ENCODE measurements at regions not wholly inside any gene's neighbourhood (a gene's known extent, or its start where the extent isn't known, plus 50 kb on each side); places are given as distances from the start of the nearest gene placed in this dataset.
"Not testable (repeated sequence)": the region's sequence is repeated elsewhere in the genome, so short reads cannot be mapped to it uniquely, and the experiment has no call there.

- in situ Hi-C loops (cut with HindIII; ENCODE audit: low sequenced_read_pairs): no loop called here
These were observed 181.9 kb upstream of the SLC38A2 start for GRCh38 chr12:46554460-46554859.

GRCh38 chr12:46553911-46554310 is 181.3 kb upstream of the SLC38A2 start:
- in situ Hi-C loops (cut with HindIII; ENCODE audit: low sequenced_read_pairs): no loop called here

- in situ Hi-C loops (cut with HindIII; ENCODE audit: low sequenced_read_pairs): no loop called here
These were observed 180.7 kb upstream of the SLC38A2 start for GRCh38 chr12:46553266-46553665.

GRCh38 chr12:46550266-46550879 is 177.8 kb upstream of the SLC38A2 start:
- in situ Hi-C loops (cut with HindIII; ENCODE audit: low sequenced_read_pairs): no loop called here

- in situ Hi-C loops (cut with HindIII; ENCODE audit: low sequenced_read_pairs): no loop called here
These were observed 177.1 kb upstream of the SLC38A2 start for GRCh38 chr12:46549527-46550265.

GRCh38 chr12:46548605-46549071 is 176.1 kb upstream of the SLC38A2 start:
- in situ Hi-C loops (cut with HindIII; ENCODE audit: low sequenced_read_pairs): no loop called here

GRCh38 chr12:46547421-46548354 is 175.1 kb upstream of the SLC38A2 start:
- in situ Hi-C loops (cut with HindIII; ENCODE audit: low sequenced_read_pairs): no loop called here

- in situ Hi-C loops (cut with HindIII; ENCODE audit: low sequenced_read_pairs): no loop called here
These were observed 174.2 kb upstream of the SLC38A2 start for GRCh38 chr12:46546634-46547273.

GRCh38 chr12:46543378-46543795 is 170.8 kb upstream of the SLC38A2 start:
- in situ Hi-C loops (cut with HindIII; ENCODE audit: low sequenced_read_pairs): not testable (repeated sequence)

GRCh38 chr12:46538976-46539375 is 166.4 kb upstream of the SLC38A2 start:
- in situ Hi-C loops (cut with HindIII; ENCODE audit: low sequenced_read_pairs): no loop called here

- in situ Hi-C loops (cut with HindIII; ENCODE audit: low sequenced_read_pairs): no loop called here
These were observed 164.9 kb upstream of the SLC38A2 start for GRCh38 chr12:46537387-46537955.

GRCh38 chr12:46536316-46536715 is 163.7 kb upstream of the SLC38A2 start:
- in situ Hi-C loops (cut with HindIII; ENCODE audit: low sequenced_read_pairs): not testable (repeated sequence)

- in situ Hi-C loops (cut with HindIII; ENCODE audit: low sequenced_read_pairs): no loop called here
These were observed 163.3 kb upstream of the SLC38A2 start for GRCh38 chr12:46535907-46536306.

- in situ Hi-C loops (cut with HindIII; ENCODE audit: low sequenced_read_pairs): no loop called here
These were observed 162.8 kb upstream of the SLC38A2 start for GRCh38 chr12:46535376-46535775.

- in situ Hi-C loops (cut with HindIII; ENCODE audit: low sequenced_read_pairs): no loop called here
These were observed 161.8 kb upstream of the SLC38A2 start for GRCh38 chr12:46534327-46534840.

- in situ Hi-C loops (cut with HindIII; ENCODE audit: low sequenced_read_pairs): no loop called here
These were observed 161.2 kb upstream of the SLC38A2 start for GRCh38 chr12:46533723-46534122.

- in situ Hi-C loops (cut with HindIII; ENCODE audit: low sequenced_read_pairs): no loop called here
These were observed 159.2 kb upstream of the SLC38A2 start for GRCh38 chr12:46531804-46532203.

GRCh38 chr12:46531059-46531785 is 158.6 kb upstream of the SLC38A2 start:
- in situ Hi-C loops (cut with HindIII; ENCODE audit: low sequenced_read_pairs): no loop called here

GRCh38 chr12:46530373-46531056 is 157.9 kb upstream of the SLC38A2 start:
- in situ Hi-C loops (cut with HindIII; ENCODE audit: low sequenced_read_pairs): no loop called here

All from endothelial cell of hepatic sinusoid (primary cell).